Activated T-cell treated with anti-CD3 and anti-CD28 coated beads, Interleukin-2, amount 50 U/mL, for 24 hours (primary cell): ENCODE measurements at regions not wholly inside any gene's neighbourhood (a gene's known extent, or its start where the extent isn't known, plus 50 kb on each side); places are given as distances from the start of the nearest gene placed in this dataset.
"Not testable (repeated sequence)": the region's sequence is repeated elsewhere in the genome, so short reads cannot be mapped to it uniquely, and the experiment has no call there.

ENCODE experiments used
- DNase-seq: peaks from one replicate; pipeline ENCODE4 v3.0.0-alpha.2; 2020
- H3K27ac Mint-ChIP-seq: 2 replicates; pipeline ENCODE4 v1.8.0; 2020; ENCODE audit warnings: mild to moderate bottlenecking, mixed read lengths
- H3K27me3 Mint-ChIP-seq: 2 replicates; pipeline ENCODE4 v1.8.0; 2020; ENCODE audit warnings: mixed read lengths
- H3K36me3 Mint-ChIP-seq: 2 replicates; pipeline ENCODE4 v1.8.0; 2020; ENCODE audit warnings: low read depth, mixed read lengths
- H3K4me1 Mint-ChIP-seq: 2 replicates; pipeline ENCODE4 v1.8.0; 2020; ENCODE audit warnings: low read depth, mixed read lengths
- H3K4me3 Mint-ChIP-seq: 2 replicates; pipeline ENCODE4 v1.8.0; 2020; ENCODE audit warnings: mild to moderate bottlenecking, moderate library complexity, mixed read lengths
- H3K9me3 Mint-ChIP-seq: 2 replicates; pipeline ENCODE4 v1.8.0; 2020; ENCODE audit warnings: mixed read lengths

DNA sequence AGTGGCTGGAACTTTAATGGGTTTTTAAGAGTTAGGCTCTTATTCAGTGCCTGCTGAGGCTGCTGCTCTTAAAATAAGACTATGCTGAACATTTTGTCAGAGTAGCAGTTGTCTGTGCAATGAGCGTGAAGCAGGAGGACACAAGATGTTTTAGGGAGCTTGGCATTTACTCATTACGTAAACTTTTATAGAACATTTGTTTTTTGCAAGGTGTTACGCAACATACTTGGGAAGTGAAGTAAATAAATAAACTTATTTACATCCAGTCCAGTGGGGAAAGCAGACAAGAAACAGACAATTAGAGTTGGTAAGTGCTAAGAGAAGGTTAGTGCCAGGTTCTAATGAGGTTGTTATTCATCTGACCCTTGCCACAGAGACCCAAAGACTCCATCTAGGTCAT, 226.0 kb downstream of the HINT1 start:
- Mint-ChIP-seq H3K4me1 (no peaks in the 10 kb centered on the region), H3K36me3 (no peaks in the 10 kb centered on the region), H3K27me3 (no peaks in the 10 kb centered on the region), H3K9me3 (no peaks in the 10 kb centered on the region), H3K4me3 (no peak overlapping the region), H3K27ac (no peak overlapping the region)
- DNase-seq, result no peak

- Mint-ChIP-seq H3K4me3 (no peak overlapping the region), H3K27ac (no peak overlapping the region), H3K9me3 (peaks cover 5% of the 10 kb centered on the region), H3K27me3 (no peaks in the 10 kb centered on the region), H3K36me3 (no peaks in the 10 kb centered on the region), H3K4me1 (no peaks in the 10 kb centered on the region)
- no peak for DNase-seq
Measured at GRCh38 chr5:130937046-130937445, 228.0 kb downstream of the HINT1 start.

GRCh38 chr5:130923543-130924124, 241.4 kb downstream of the HINT1 start:
- no peaks in the 10 kb centered on the region for H3K4me1 Mint-ChIP-seq

DNA sequence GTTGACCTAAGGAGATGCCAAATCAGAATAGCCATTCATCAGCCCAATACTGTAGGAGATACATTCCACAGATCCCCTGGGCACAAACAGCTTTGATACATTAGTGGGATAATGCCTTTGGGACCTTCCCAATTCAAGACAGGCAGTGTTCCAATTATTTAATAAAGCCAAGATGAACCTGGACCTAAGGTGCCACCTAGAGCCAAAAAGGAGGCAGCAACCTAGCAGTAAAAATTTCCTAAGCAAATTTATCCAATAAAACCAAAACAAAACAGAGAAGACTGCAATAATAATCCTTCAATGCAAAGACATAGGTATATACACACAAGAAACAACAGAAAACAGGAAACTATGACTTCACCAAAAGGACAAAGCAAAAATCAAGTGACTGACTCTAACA, 253.0 kb downstream of the HINT1 start:
- Mint-ChIP-seq H3K36me3 (no peaks in the 10 kb centered on the region), H3K4me3 (no peak overlapping the region), H3K9me3 (peaks cover 7% of the 10 kb centered on the region), H3K4me1 (no peaks in the 10 kb centered on the region), H3K27me3 (peaks cover 6% of the 10 kb centered on the region), H3K27ac (no peak overlapping the region)
- no peak for DNase-seq

More at GRCh38 chr5:130923543-130924124, 241.4 kb downstream of the HINT1 start:
- DNase-seq, result no peak
- no peaks in the 10 kb centered on the region for H3K9me3 Mint-ChIP-seq
- no peak overlapping the region for H3K4me3 Mint-ChIP-seq
- H3K27ac Mint-ChIP-seq, result no peak overlapping the region
- H3K36me3 Mint-ChIP-seq, result no peaks in the 10 kb centered on the region
- H3K27me3 Mint-ChIP-seq, result peaks cover 2% of the 10 kb centered on the region

GRCh38 chr5:130908186-130908585, 256.9 kb downstream of the HINT1 start:
- peaks cover 7% of the 10 kb centered on the region for H3K9me3 Mint-ChIP-seq
- no peak overlapping the region for H3K27ac Mint-ChIP-seq
- no peak overlapping the region for H3K4me3 Mint-ChIP-seq
- no peaks in the 10 kb centered on the region for H3K4me1 Mint-ChIP-seq
- no peak for DNase-seq
- no peaks in the 10 kb centered on the region for H3K36me3 Mint-ChIP-seq
- H3K27me3 Mint-ChIP-seq, result peaks cover 6% of the 10 kb centered on the region

DNA sequence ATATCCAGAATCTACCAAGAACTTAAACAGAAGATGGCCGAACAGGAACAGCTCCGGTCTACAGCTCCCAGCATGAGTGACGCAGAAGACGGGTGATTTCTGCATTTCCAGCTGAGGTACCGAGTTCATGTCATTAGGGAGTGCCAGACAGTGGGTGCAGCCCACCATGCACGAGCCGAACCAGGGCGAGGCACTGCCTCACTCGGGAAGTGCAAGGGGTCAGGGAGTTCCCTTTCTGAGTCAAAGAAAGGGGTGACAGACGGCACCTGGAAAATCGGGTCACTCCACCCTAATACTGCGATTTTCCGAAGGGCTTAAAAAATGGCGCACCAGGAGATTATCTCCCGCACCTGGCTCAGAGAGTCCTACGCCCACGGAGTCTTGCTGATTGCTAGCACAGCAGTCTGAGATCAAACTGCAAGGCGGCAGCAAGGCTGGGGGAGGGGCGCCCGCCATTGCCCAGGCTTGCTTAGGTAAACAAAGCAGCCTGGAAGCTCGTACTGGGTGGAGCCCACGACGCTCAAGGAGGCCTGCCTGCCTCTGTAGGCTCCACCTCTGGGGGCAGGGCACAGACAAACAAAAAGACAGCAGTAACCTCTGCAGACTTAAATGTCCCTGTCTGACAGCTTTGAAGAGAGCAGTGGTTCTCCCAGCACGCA, 267.4 kb downstream of the HINT1 start:
- not testable (repeated sequence) for H3K4me1 Mint-ChIP-seq, H3K27ac Mint-ChIP-seq, H3K4me3 Mint-ChIP-seq, DNase-seq, H3K36me3 Mint-ChIP-seq
- Mint-ChIP-seq H3K9me3 (peaks cover 12% of the 10 kb centered on the region), H3K27me3 (peaks cover 23% of the 10 kb centered on the region)

- Mint-ChIP-seq H3K9me3 (peaks cover 12% of the 10 kb centered on the region), H3K27me3 (peaks cover 26% of the 10 kb centered on the region)
- not testable (repeated sequence) for H3K4me3 Mint-ChIP-seq, H3K4me1 Mint-ChIP-seq, H3K27ac Mint-ChIP-seq, DNase-seq, H3K36me3 Mint-ChIP-seq
Measured at GRCh38 chr5:130897181-130897536, 267.9 kb downstream of the HINT1 start.

GRCh38 chr5:130896636-130897035, 268.4 kb downstream of the HINT1 start:
- no peak for DNase-seq
- H3K36me3 Mint-ChIP-seq, result no peaks in the 10 kb centered on the region
- H3K27ac Mint-ChIP-seq, result no peak overlapping the region
- H3K27me3 Mint-ChIP-seq, result peaks cover 28% of the 10 kb centered on the region
- no peaks in the 10 kb centered on the region for H3K4me1 Mint-ChIP-seq
- no peak overlapping the region for H3K4me3 Mint-ChIP-seq
- H3K9me3 Mint-ChIP-seq, result peaks cover 9% of the 10 kb centered on the region

DNA sequence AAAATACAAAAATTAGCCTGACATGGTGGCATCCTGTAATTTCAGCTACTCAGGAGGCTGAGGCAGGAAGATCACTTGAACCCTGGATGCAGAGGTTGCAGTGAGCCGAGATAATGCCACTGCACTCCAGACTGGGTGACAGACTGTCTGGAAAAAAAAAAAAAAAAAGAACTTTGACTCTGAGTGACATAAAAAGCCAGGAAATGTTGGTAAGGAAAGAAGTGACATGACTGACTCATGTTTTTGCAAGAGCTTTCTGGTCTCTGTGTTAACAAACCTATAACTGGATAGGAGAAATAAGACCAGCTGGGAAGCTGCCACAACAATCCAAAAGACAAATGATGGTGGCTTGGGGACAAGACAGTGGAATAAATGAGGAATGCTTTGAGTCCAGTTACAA, 272.1 kb downstream of the HINT1 start:
- Mint-ChIP-seq H3K36me3 (no peaks in the 10 kb centered on the region), H3K27me3 (peaks cover 41% of the 10 kb centered on the region), H3K27ac (no peak overlapping the region), H3K4me1 (no peaks in the 10 kb centered on the region), H3K4me3 (no peak overlapping the region), H3K9me3 (peaks cover 7% of the 10 kb centered on the region)
- no peak for DNase-seq

DNA sequence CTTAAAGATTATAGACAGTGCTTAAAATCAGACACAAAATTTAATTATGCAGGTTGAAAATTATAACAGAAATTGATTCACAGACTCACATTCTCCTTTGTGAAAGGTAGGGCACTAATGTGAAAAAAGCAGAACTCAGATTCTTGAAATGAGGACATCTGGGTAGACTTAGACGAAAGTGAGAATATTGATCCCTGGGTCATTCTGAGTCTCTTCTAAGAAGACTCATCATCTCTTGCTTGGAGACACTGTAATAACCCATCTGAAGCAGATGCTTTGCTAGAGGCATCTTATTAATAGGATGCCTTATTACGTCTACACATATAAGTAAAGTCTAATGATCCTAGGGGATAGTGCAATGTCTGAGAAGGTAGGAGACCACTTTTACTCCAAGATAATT, 274.4 kb downstream of the HINT1 start:
- DNase-seq, result no peak
- H3K4me3 Mint-ChIP-seq, result no peak overlapping the region
- peaks cover 7% of the 10 kb centered on the region for H3K9me3 Mint-ChIP-seq
- H3K27ac Mint-ChIP-seq, result no peak overlapping the region
- peaks cover 8% of the 10 kb centered on the region for H3K4me1 Mint-ChIP-seq
- H3K27me3 Mint-ChIP-seq, result peaks cover 46% of the 10 kb centered on the region
- H3K36me3 Mint-ChIP-seq, result no peaks in the 10 kb centered on the region

- no peaks in the 10 kb centered on the region for H3K9me3 Mint-ChIP-seq
- H3K27ac Mint-ChIP-seq, result no peak overlapping the region
- no peak overlapping the region for H3K4me3 Mint-ChIP-seq
- no peaks in the 10 kb centered on the region for H3K36me3 Mint-ChIP-seq
- peaks cover 8% of the 10 kb centered on the region for H3K4me1 Mint-ChIP-seq
- peaks cover 21% of the 10 kb centered on the region for H3K27me3 Mint-ChIP-seq
- DNase-seq, result no peak
Measured at GRCh38 chr5:130885691-130886090, 279.4 kb downstream of the HINT1 start.

DNA sequence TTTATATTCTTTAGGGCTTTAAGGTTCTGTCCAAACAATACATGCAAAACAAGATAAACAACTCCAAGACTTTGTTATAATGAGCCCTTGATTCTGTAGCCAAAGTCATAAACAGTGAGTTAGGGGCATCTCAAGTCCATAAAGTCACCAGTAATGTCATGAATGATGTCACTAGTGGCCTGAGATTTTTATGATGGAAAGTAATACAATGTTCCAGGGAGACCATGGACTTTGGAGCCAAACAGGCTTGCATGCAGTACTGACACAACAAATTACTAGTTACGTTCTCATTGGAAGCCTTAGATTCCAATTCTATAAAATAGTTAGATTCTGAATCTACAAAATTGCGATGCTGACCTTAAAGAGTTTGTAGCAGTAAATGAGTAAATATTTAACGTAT, 280.0 kb downstream of the HINT1 start:
- Mint-ChIP-seq H3K4me1 (peaks cover 8% of the 10 kb centered on the region), H3K27me3 (peaks cover 16% of the 10 kb centered on the region), H3K4me3 (no peak overlapping the region), H3K36me3 (no peaks in the 10 kb centered on the region), H3K9me3 (no peaks in the 10 kb centered on the region), H3K27ac (no peak overlapping the region)
- no peak for DNase-seq

DNA sequence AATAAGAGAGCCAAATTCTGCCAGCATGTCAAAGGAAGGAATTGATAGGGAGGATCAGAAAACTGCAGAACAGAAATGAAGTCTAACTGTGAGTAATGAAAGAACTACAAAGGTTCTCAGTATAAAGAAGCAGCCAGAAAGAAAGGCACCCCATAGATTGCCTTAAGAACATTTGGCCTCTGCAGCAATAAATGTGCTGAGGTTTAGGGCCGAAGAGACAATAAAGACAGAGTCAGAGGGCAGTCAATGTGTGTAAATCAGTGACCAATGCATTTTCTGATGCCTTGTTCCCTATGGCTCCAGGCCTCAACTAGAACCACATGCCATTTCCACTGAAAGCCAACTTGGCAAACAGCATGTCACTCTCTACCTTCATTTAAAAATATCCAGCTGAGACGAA, 281.0 kb downstream of the HINT1 start:
- no peaks in the 10 kb centered on the region for H3K36me3 Mint-ChIP-seq
- DNase-seq, result no peak
- H3K4me3 Mint-ChIP-seq, result no peak overlapping the region
- no peaks in the 10 kb centered on the region for H3K9me3 Mint-ChIP-seq
- no peak overlapping the region for H3K27ac Mint-ChIP-seq
- H3K4me1 Mint-ChIP-seq, result peaks cover 8% of the 10 kb centered on the region
- H3K27me3 Mint-ChIP-seq, result peaks cover 15% of the 10 kb centered on the region

DNA sequence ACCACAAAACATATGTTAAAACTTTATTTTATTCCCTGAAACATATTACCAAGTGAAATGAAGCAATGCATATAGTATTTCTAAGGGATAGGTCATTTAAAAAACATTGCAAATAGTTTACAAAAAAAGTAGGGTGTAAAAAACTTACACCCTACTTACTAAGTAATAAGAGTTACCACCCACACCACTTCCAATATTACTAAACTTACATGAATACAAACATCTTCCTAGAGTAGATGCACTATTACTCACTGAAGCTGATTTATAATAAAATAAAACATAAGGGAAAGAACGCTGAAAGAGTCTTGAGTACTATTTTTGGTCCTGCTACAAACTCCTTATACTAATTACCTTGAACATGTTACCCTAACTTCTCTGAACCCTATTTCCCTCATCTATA, 289.4 kb downstream of the HINT1 start:
- Mint-ChIP-seq H3K27me3 (no peaks in the 10 kb centered on the region), H3K9me3 (peaks cover 3% of the 10 kb centered on the region), H3K4me1 (peaks cover 8% of the 10 kb centered on the region), H3K4me3 (no peak overlapping the region), H3K36me3 (no peaks in the 10 kb centered on the region), H3K27ac (no peak overlapping the region)
- DNase-seq, result no peak

DNA sequence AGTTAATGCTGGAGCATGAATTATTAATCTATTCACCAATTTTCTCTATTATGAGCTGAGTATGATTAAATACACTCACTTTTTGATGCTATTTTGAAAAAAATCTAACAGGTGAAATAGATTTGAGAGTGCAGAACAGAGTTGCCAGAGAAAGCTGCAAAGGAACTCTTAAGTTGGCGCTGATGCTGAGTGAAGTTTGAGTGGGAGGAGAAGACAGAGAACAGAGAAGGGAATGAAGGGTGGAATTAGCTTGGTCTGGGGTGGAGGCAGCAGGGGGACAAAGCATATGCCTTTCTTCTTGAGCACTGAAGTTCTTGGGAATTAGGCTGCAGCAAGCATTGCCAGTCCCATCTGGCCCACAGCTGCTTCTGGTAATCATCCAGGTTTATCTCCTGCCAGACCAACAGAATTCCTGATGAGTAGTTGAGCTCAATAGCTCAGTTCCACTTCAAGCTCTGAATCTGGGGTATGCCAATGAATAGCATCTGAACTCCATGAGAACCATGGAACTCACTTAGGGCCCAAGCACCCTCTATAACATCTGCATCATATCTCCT, 290.1 kb downstream of the HINT1 start:
- H3K9me3 Mint-ChIP-seq, result peaks cover 3% of the 10 kb centered on the region
- no peak overlapping the region for H3K27ac Mint-ChIP-seq
- no peaks in the 10 kb centered on the region for H3K27me3 Mint-ChIP-seq
- DNase-seq, result no peak
- H3K4me1 Mint-ChIP-seq, result peaks cover 10% of the 10 kb centered on the region
- no peak overlapping the region for H3K4me3 Mint-ChIP-seq
- no peaks in the 10 kb centered on the region for H3K36me3 Mint-ChIP-seq
